GM23338 (cell line): ENCODE measurements at regions not wholly inside any gene's neighbourhood (a gene's known extent, or its start where the extent isn't known, plus 50 kb on each side); places are given as distances from the start of the nearest gene placed in this dataset.

Experiments
- ATAC-seq: fragments of 200-7000 bp; cut with Tn5 transposase; 3 replicates; pipeline ENCODE4 v1.9.1; 2020
- DNase-seq: peaks from one replicate; pipeline ENCODE4 v3.0.0-alpha.2; 2015; ENCODE audit warnings: low spot score
- H2AFZ ChIP-seq: fragments of 200-600 bp; sonication (generic); 2 replicates; pipeline ENCODE4 v1.8.0; 2016; ENCODE audit warnings: antibody characterized with exemption, mild to moderate bottlenecking, moderate library complexity
- H3F3A ChIP-seq: fragments of 200-600 bp; sonication (generic); replicated peaks from 2 replicates; pipeline ENCODE4 v1.8.0; 2017; ENCODE audit warnings: antibody characterized with exemption, mixed run types, low read depth
- H3K27ac ChIP-seq: fragments of 200-600 bp; sonication (generic); 2 replicates; pipeline ENCODE4 v1.6.1; 2016; ENCODE audit warnings: low read depth
- H3K27me3 ChIP-seq: fragments of 200-600 bp; sonication (generic); 2 replicates; pipeline ENCODE4 v1.8.0; 2016; ENCODE audit warnings: mild to moderate bottlenecking, mixed run types, moderate library complexity; ENCODE audit not compliant: insufficient read depth
- H3K36me3 ChIP-seq: fragments of 200-600 bp; sonication (generic); 2 replicates; pipeline ENCODE4 v1.8.0; 2016; ENCODE audit warnings: mild to moderate bottlenecking; ENCODE audit not compliant: insufficient read depth
- H3K4me1 ChIP-seq: fragments of 200-600 bp; sonication (generic); 2 replicates; pipeline ENCODE4 v1.8.0; 2016; ENCODE audit warnings: mild to moderate bottlenecking, moderate library complexity; ENCODE audit not compliant: insufficient read depth
- H3K4me2 ChIP-seq: fragments of 200-600 bp; sonication (generic); 2 replicates; pipeline ENCODE4 v1.7.1; 2017; ENCODE audit warnings: mixed run types
- H3K4me3 ChIP-seq: fragments of 200-600 bp; sonication (generic); 2 replicates; pipeline ENCODE4 v1.6.1; 2016; ENCODE audit warnings: mixed run types
- H3K79me2 ChIP-seq: fragments of 200-600 bp; sonication (generic); replicated peaks from 2 replicates; pipeline ENCODE4 v1.8.0; 2017; ENCODE audit warnings: mild to moderate bottlenecking; ENCODE audit not compliant: insufficient read depth
- H3K9me2 ChIP-seq: fragments of 200-600 bp; sonication (generic); 2 replicates; pipeline ENCODE4 v1.8.0; 2017; ENCODE audit not compliant: insufficient read depth
- H4K20me1 ChIP-seq: fragments of 200-600 bp; sonication (generic); replicated peaks from 2 replicates; pipeline ENCODE4 v1.8.0; 2017; ENCODE audit warnings: mild to moderate bottlenecking; ENCODE audit not compliant: insufficient read depth
- H3K27ac Mint-ChIP-seq: 2 replicates; pipeline ENCODE4 v1.8.0; 2020; ENCODE audit warnings: inconsistent platforms, mild to moderate bottlenecking, moderate library complexity, mixed read lengths
- H3K27me3 Mint-ChIP-seq: 3 replicates; pipeline ENCODE4 v1.8.0; 2022; ENCODE audit warnings: low read depth, mild to moderate bottlenecking, moderate library complexity, mixed read lengths, inconsistent platforms; ENCODE audit not compliant: insufficient read depth, poor library complexity
- H3K36me3 Mint-ChIP-seq: 3 replicates; pipeline ENCODE4 v1.8.0; 2021; ENCODE audit warnings: low read depth, mild to moderate bottlenecking, inconsistent platforms, moderate library complexity, mixed read lengths
- H3K4me1 Mint-ChIP-seq: 3 replicates; pipeline ENCODE4 v1.8.0; 2020; ENCODE audit warnings: mild to moderate bottlenecking, inconsistent platforms, mixed read lengths
- H3K4me3 Mint-ChIP-seq: 3 replicates; pipeline ENCODE4 v1.8.0; 2021; ENCODE audit warnings: moderate library complexity, mild to moderate bottlenecking, inconsistent platforms, mixed read lengths
- H3K9me3 Mint-ChIP-seq: 3 replicates; pipeline ENCODE4 v1.8.0; 2020; ENCODE audit warnings: moderate library complexity, mild to moderate bottlenecking, inconsistent platforms, mixed read lengths
- CREB1 ChIP-seq: fragments of 250-450 bp; sonication (Bioruptor Pico); IDR thresholded peaks from 2 replicates; pipeline ENCODE4 v1.5.0; 2020; ENCODE audit warnings: low read depth, mild to moderate bottlenecking, moderate library complexity
- CTCF ChIP-seq, 2 experiments: fragments of 200-600 bp in 1 of 2; sonication (generic) in 1 of 2; conservative IDR thresholded peaks; 2 replicates each; pipeline versions ENCODE4 v1.5.1 to v1.6.1; 2016 to 2017; ENCODE audit warnings: antibody characterized with exemption in 2 of 2, low read depth in 2 of 2, mild to moderate bottlenecking in 2 of 2, moderate library complexity in 1 of 2
- EZH2 ChIP-seq: fragments of 200-600 bp; sonication (generic); IDR thresholded peaks from one replicate; pipeline ENCODE4 v1.8.0; 2017; ENCODE audit warnings: antibody characterized with exemption, mild to moderate bottlenecking, low read depth; ENCODE audit not compliant: unreplicated experiment
- NANOG ChIP-seq: IDR thresholded peaks from 2 replicates; pipeline ENCODE4 v1.6.1; 2016; ENCODE audit warnings: antibody characterized with exemption, borderline replicate concordance
- POLR2AphosphoS5 ChIP-seq: IDR thresholded peaks from 2 replicates; pipeline ENCODE4 v1.6.1; 2016; ENCODE audit warnings: antibody characterized with exemption, low read depth
- ZNF114 ChIP-seq: fragments of 250-450 bp; sonication (Bioruptor Pico); IDR thresholded peaks from 2 replicates; pipeline ENCODE4 v1.5.0; 2020; ENCODE audit warnings: mild to moderate bottlenecking, moderate library complexity
- ZNF331 ChIP-seq: fragments of 250-450 bp; sonication (Bioruptor Pico); IDR thresholded peaks from 2 replicates; pipeline ENCODE4 v1.5.0; 2020; ENCODE audit warnings: low read depth, mild to moderate bottlenecking, moderate library complexity
- ZNF462 ChIP-seq: fragments of 250-450 bp; sonication (Bioruptor Pico); IDR thresholded peaks from 2 replicates; pipeline ENCODE4 v1.5.0; 2020; ENCODE audit warnings: mild to moderate bottlenecking, moderate library complexity

- TF ChIP-seq ZNF462 (CRISPR knock-in tag) (no peak), NANOG (no peak), ZNF114 (CRISPR knock-in tag) (no peak), EZH2 (no peak), CTCF (conservative IDR thresholded peaks at IDR 0.05; ENCODE audit: low read depth in 2 of 2) (no peak)
These were observed 107.6 kb upstream of the CSF3R start (continued) for GRCh38 chr1:36590264-36590663.

- Histone ChIP-seq H3K79me2 (no peaks in the 10 kb centered on the region), H3F3A (no peaks in the 10 kb centered on the region), H3K27me3 (no peaks in the 10 kb centered on the region), H3K27ac (no peak overlapping the region), H3K36me3 (no peaks in the 10 kb centered on the region), H3K4me1 (peaks cover 31% of the 10 kb centered on the region), H3K4me3 (no peak overlapping the region), H3K4me2 (no peak overlapping the region), H3K9me2 (no peaks in the 10 kb centered on the region), H2AFZ (peak overlapping the region; percentile 28; the same call in 1 of the 2 replicates), H4K20me1 (no peaks in the 10 kb centered on the region)
- no peak for ATAC-seq
- Mint-ChIP-seq H3K36me3 (no peaks in the 10 kb centered on the region), H3K4me1 (peaks cover 55% of the 10 kb centered on the region), H3K4me3 (no peak overlapping the region), H3K27me3 (peaks cover 25% of the 10 kb centered on the region), H3K9me3 (no peaks in the 10 kb centered on the region), H3K27ac (no peak overlapping the region)
- DNase-seq: no peak
- TF ChIP-seq CTCF (conservative IDR thresholded peaks at IDR 0.05; ENCODE audit: low read depth in 2 of 2) (no peak), CREB1 (CRISPR knock-in tag) (no peak), ZNF331 (CRISPR knock-in tag) (no peak), EZH2 (no peak), POLR2AphosphoS5 (no peak)
These were observed 106.3 kb upstream of the CSF3R start for GRCh38 chr1:36588972-36589371.
